Vagina (tissue), 2 donors: ENCODE measurements at regions not wholly inside any gene's neighbourhood (a gene's known extent, or its start where the extent isn't known, plus 50 kb on each side); places are given as distances from the start of the nearest gene placed in this dataset.

Experiments used
- POLR2A ChIP-seq, 2 donors: fragments of 450-650 bp; IDR thresholded peaks; one replicate each; pipeline ENCODE4 v1.6.1; 2017; ENCODE audit warnings: antibody characterized with exemption in 2 of 2, mild to moderate bottlenecking in 2 of 2, moderate library complexity in 2 of 2
- POLR2AphosphoS5 ChIP-seq, 2 donors: sonication (generic); formaldehyde crosslinking; IDR thresholded peaks; one replicate each; pipeline ENCODE4 v1.9.0; 2017; ENCODE audit warnings: antibody characterized with exemption in 2 of 2, mild to moderate bottlenecking in 2 of 2, low read depth in 1 of 2; ENCODE audit not compliant: insufficient read depth in 1 of 2
- TF ChIP-seq, protein P1 (sequence below), 3 experiments: fragments of 450-650 bp in 2 of 3; fragments of 200-600 bp in 1 of 3; sonication (generic) in 1 of 3; IDR thresholded peaks; one replicate each; pipeline ENCODE4 v1.5.1; 2017 to 2019; ENCODE audit warnings: antibody characterized with exemption in 3 of 3, mild to moderate bottlenecking in 2 of 3, moderate library complexity in 2 of 3

GRCh38 chr3:82627733-82628132 lies 866.3 kb upstream of the GBE1 start:
- TF ChIP-seq POLR2A (IDR thresholded peaks at IDR 0.05) (no peak), POLR2AphosphoS5 (IDR thresholded peaks at IDR 0.05; ENCODE audit: insufficient read depth in 1 of 2, low read depth in 1 of 2) (no peak)
- TF ChIP-seq, protein P1, sequence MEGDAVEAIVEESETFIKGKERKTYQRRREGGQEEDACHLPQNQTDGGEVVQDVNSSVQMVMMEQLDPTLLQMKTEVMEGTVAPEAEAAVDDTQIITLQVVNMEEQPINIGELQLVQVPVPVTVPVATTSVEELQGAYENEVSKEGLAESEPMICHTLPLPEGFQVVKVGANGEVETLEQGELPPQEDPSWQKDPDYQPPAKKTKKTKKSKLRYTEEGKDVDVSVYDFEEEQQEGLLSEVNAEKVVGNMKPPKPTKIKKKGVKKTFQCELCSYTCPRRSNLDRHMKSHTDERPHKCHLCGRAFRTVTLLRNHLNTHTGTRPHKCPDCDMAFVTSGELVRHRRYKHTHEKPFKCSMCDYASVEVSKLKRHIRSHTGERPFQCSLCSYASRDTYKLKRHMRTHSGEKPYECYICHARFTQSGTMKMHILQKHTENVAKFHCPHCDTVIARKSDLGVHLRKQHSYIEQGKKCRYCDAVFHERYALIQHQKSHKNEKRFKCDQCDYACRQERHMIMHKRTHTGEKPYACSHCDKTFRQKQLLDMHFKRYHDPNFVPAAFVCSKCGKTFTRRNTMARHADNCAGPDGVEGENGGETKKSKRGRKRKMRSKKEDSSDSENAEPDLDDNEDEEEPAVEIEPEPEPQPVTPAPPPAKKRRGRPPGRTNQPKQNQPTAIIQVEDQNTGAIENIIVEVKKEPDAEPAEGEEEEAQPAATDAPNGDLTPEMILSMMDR (IDR thresholded peaks at IDR 0.05), result no peak
